PC-3 (cell line): ENCODE measurements at regions not wholly inside any gene's neighbourhood (a gene's known extent, or its start where the extent isn't known, plus 50 kb on each side); places are given as distances from the start of the nearest gene placed in this dataset.
"Not testable (repeated sequence)": the region's sequence is repeated elsewhere in the genome, so short reads cannot be mapped to it uniquely, and the experiment has no call there.

Experiments
- ATAC-seq: fragments of 200-7000 bp; cut with Tn5 transposase; 2 replicates; pipeline ENCODE4 v1.9.1; 2020; ENCODE audit warnings: mild to moderate bottlenecking, moderate library complexity
- BruUV-seq: library from RNA; stranded (reverse); fragments of 400-500 nt; replicated peaks from 2 replicates; lab custom pipeline; 2021; lab: Mats Ljungman, UMichigan
- CTCF ChIA-PET: fragments of 300-600 bp; sonication (Branson Sonifier 250); formaldehyde crosslinking; loops from one replicate; lab custom pipeline; 2022; ENCODE audit warnings: antibody characterized with exemption; lab: Charles Lee
- POLR2A ChIA-PET: fragments of 300-600 bp; sonication (Branson Sonifier 250); formaldehyde crosslinking; loops from one replicate; lab custom pipeline; 2022; ENCODE audit warnings: antibody characterized with exemption; ENCODE audit not compliant: unreplicated experiment; lab: Charles Lee
- DNase-seq: peaks from one replicate; pipeline ENCODE4 v3.0.0-alpha.2; 2015
- H2AFZ ChIP-seq: fragments of 300-600 bp; sonication (generic); 2 replicates; pipeline ENCODE4 v1.6.0; 2016; ENCODE audit warnings: antibody characterized with exemption, low read length
- H3F3A ChIP-seq: fragments of 300-600 bp; sonication (generic); one replicate; pipeline ENCODE4 v1.6.0; 2017; ENCODE audit warnings: antibody characterized with exemption, low read length, control low read depth, mild to moderate bottlenecking; ENCODE audit not compliant: unreplicated experiment
- H3K27ac ChIP-seq: fragments of 300-600 bp; sonication (generic); 2 replicates; pipeline ENCODE4 v1.5.1; 2016; ENCODE audit warnings: mild to moderate bottlenecking, low read length
- H3K27me3 ChIP-seq: fragments of 300-600 bp; sonication (generic); 2 replicates; pipeline ENCODE4 v1.6.1; 2016; ENCODE audit warnings: low read length, mixed read lengths
- H3K36me3 ChIP-seq: fragments of 300-600 bp; sonication (generic); 2 replicates; pipeline ENCODE4 v1.6.1; 2016; ENCODE audit warnings: low read depth, mixed run types, low read length, mixed read lengths
- H3K4me1 ChIP-seq: fragments of 300-600 bp; sonication (generic); 2 replicates; pipeline ENCODE4 v1.5.1; 2016; ENCODE audit warnings: low read length; ENCODE audit not compliant: insufficient read depth
- H3K4me2 ChIP-seq: fragments of 300-600 bp; sonication (generic); 2 replicates; pipeline ENCODE4 v1.6.0; 2016; ENCODE audit warnings: low read length
- H3K4me3 ChIP-seq: fragments of 300-600 bp; sonication (generic); 2 replicates; pipeline ENCODE4 v1.5.1; 2016; ENCODE audit warnings: mild to moderate bottlenecking, low read length, mixed read lengths
- H3K79me2 ChIP-seq: fragments of 300-600 bp; sonication (generic); 2 replicates; pipeline ENCODE4 v1.6.1; 2017; ENCODE audit warnings: low read length, mixed read lengths
- H3K9ac ChIP-seq: fragments of 300-600 bp; sonication (generic); 2 replicates; pipeline ENCODE4 v1.6.0; 2016; ENCODE audit warnings: mild to moderate bottlenecking, low read length
- H3K9me2 ChIP-seq: fragments of 300-600 bp; sonication (generic); replicated peaks from 2 replicates; pipeline ENCODE4 v1.6.1; 2016; ENCODE audit warnings: mixed run types, low read length, mixed read lengths
- H3K9me3 ChIP-seq: fragments of 300-600 bp; sonication (generic); 2 replicates; pipeline ENCODE4 v1.6.1; 2016; ENCODE audit warnings: low read length, mixed read lengths
- H4K20me1 ChIP-seq: fragments of 300-600 bp; sonication (generic); 2 replicates; pipeline ENCODE4 v1.6.1; 2016; ENCODE audit warnings: low read length, mixed read lengths
- EZH2 ChIP-seq: fragments of 300-600 bp; sonication (generic); IDR thresholded peaks from one replicate; pipeline ENCODE4 v1.6.1; 2017; ENCODE audit warnings: antibody characterized with exemption, mild to moderate bottlenecking, low read length; ENCODE audit not compliant: unreplicated experiment
- EZH2phosphoT487 ChIP-seq: fragments of 300-600 bp; sonication (generic); IDR thresholded peaks from 2 replicates; pipeline ENCODE4 v1.6.1; 2018; ENCODE audit warnings: mild to moderate bottlenecking, antibody characterized with exemption, low read length, borderline replicate concordance
- intact Hi-C: fragments of 100-400 bp; cut with micrococcal nuclease; formaldehyde crosslinking; loops from 2 replicates; pipeline ENCODE4 v1.9.0; 2023
- TF ChIP-seq, protein P1 (sequence below): fragments of 300-600 bp; sonication (generic); conservative IDR thresholded peaks from 2 replicates; pipeline ENCODE4 v1.5.1; 2017; ENCODE audit warnings: antibody characterized with exemption, low read depth, mild to moderate bottlenecking, low read length

DNA sequence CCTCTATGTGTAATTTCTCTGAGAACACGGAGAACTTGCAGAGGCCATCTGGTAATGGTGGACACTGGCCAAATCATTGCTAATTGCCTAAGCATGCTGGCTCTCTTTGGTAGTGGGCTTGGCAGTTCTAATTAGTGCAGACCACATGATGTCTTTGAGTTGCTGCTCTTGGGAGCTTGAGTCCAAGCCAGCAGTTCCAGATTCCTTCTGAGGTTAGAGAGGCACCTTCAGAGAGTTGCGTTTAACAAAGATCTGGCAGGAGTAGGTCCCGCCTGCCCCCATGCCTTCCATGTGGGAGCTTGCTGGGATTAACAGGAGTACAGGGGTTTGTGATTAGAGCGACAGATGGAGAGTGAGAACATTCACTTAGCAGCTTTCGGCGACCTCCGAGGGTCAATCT, 449.0 kb upstream of the LMCD1 start:
- H3K9me2 ChIP-seq: no peaks in the 10 kb centered on the region
- BruUV-seq: no TSS peak
- no peaks in the 10 kb centered on the region for H3K4me1 ChIP-seq
- H3K79me2 ChIP-seq: no peaks in the 10 kb centered on the region
- ATAC-seq (no peak), DNase-seq (no peak)
- H3K36me3 ChIP-seq: no peaks in the 10 kb centered on the region
- ChIA-PET POLR2A (no interaction called here), CTCF (no interaction called here)
- H3K27me3 ChIP-seq: no peaks in the 10 kb centered on the region
- no peak for TF ChIP-seq EZH2
- no peak for TF ChIP-seq EZH2phosphoT487
- TF ChIP-seq, protein P1, sequence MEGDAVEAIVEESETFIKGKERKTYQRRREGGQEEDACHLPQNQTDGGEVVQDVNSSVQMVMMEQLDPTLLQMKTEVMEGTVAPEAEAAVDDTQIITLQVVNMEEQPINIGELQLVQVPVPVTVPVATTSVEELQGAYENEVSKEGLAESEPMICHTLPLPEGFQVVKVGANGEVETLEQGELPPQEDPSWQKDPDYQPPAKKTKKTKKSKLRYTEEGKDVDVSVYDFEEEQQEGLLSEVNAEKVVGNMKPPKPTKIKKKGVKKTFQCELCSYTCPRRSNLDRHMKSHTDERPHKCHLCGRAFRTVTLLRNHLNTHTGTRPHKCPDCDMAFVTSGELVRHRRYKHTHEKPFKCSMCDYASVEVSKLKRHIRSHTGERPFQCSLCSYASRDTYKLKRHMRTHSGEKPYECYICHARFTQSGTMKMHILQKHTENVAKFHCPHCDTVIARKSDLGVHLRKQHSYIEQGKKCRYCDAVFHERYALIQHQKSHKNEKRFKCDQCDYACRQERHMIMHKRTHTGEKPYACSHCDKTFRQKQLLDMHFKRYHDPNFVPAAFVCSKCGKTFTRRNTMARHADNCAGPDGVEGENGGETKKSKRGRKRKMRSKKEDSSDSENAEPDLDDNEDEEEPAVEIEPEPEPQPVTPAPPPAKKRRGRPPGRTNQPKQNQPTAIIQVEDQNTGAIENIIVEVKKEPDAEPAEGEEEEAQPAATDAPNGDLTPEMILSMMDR: no peak
- H3K9ac ChIP-seq: no peak overlapping the region
- no peak overlapping the region for H3K4me2 ChIP-seq
- intact Hi-C loops: no loop called here
- no peak overlapping the region for H3K4me3 ChIP-seq
- no peaks in the 10 kb centered on the region for H3F3A ChIP-seq
- H2AFZ ChIP-seq: no peak overlapping the region
- H4K20me1 ChIP-seq: no peaks in the 10 kb centered on the region
- no peaks in the 10 kb centered on the region for H3K9me3 ChIP-seq
- H3K27ac ChIP-seq: no peak overlapping the region

DNA sequence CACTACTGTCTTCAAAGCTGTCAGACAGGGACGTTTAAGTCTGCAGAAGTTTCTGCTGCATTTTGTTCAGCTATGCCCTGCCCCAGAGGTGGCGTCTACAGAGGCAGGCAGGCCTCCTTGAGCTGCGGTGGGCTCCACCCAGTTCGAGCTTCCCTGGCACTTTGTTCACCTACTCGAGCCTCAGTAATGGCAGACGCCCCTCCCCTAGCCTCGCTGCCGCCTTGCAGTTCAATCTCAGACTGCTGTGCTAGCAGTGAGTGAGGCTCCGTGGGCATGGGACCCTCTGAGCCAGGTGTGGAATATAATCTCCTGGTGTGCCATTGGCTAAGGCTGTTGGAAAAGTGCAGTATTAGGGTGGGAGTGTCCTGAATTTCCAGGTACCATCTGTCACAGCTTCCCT, 433.5 kb upstream of the LMCD1 start:
- H2AFZ ChIP-seq, POLR2A ChIA-PET, H3K36me3 ChIP-seq, H3K79me2 ChIP-seq, H3K4me1 ChIP-seq, H3K4me2 ChIP-seq, intact Hi-C loops, CTCF ChIA-PET, H3F3A ChIP-seq, ATAC-seq, H4K20me1 ChIP-seq, BruUV-seq, H3K27ac ChIP-seq, H3K4me3 ChIP-seq, H3K9ac ChIP-seq, H3K9me2 ChIP-seq, H3K9me3 ChIP-seq, DNase-seq, H3K27me3 ChIP-seq: not testable (repeated sequence)

DNA sequence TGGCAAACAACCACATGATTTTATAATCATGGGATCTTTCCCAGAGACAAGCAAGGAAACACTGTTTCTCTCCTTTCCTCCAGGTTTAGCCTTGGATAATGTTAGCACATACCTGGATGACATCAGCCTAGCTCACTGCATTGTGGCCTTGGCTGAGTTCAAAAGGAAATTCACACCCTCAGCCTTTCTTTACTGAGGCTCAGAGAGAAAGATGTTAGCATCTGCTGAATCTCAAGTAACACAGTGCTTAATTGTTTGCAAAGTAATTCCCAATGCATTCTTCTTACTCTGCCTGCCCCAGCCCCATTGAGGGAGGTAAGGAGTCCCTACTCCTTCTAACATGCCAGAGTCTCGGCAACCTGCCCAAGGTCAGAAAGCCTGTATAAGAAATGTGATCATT, 432.2 kb upstream of the LMCD1 start:
- H3K9me3 ChIP-seq: no peaks in the 10 kb centered on the region
- TF ChIP-seq EZH2: no peak
- no peak for TF ChIP-seq EZH2phosphoT487
- TF ChIP-seq, protein P1: no peak
- no peak for ATAC-seq
- H3K36me3 ChIP-seq: no peaks in the 10 kb centered on the region
- no TSS peak for BruUV-seq
- no peak overlapping the region for H3K27ac ChIP-seq
- no peak overlapping the region for H3K9ac ChIP-seq
- no peaks in the 10 kb centered on the region for H3K9me2 ChIP-seq
- no peaks in the 10 kb centered on the region for H3F3A ChIP-seq
- no peaks in the 10 kb centered on the region for H3K27me3 ChIP-seq
- H3K4me1 ChIP-seq: no peaks in the 10 kb centered on the region
- H2AFZ ChIP-seq: no peak overlapping the region
- H4K20me1 ChIP-seq: no peaks in the 10 kb centered on the region
- no peak for DNase-seq
- intact Hi-C loops: no loop called here
- POLR2A ChIA-PET: no interaction called here
- no peak overlapping the region for H3K4me2 ChIP-seq
- H3K4me3 ChIP-seq: no peak overlapping the region
- CTCF ChIA-PET: no interaction called here
- H3K79me2 ChIP-seq: no peaks in the 10 kb centered on the region
